Hepatocyte (in vitro differentiated cells): ENCODE measurements at regions not wholly inside any gene's neighbourhood (a gene's known extent, or its start where the extent isn't known, plus 50 kb on each side); places are given as distances from the start of the nearest gene placed in this dataset.

ENCODE experiments used
- EZH2 ChIP-seq: fragments of 200-600 bp; sonication (generic); IDR thresholded peaks from 2 replicates; pipeline ENCODE4 v1.6.1; 2016; ENCODE audit warnings: antibody characterized with exemption, mild to moderate bottlenecking, borderline replicate concordance
- EZH2phosphoT487 ChIP-seq: fragments of 200-600 bp; sonication (generic); IDR thresholded peaks from one replicate; pipeline ENCODE4 v1.6.1; 2018; ENCODE audit warnings: antibody characterized with exemption, mild to moderate bottlenecking, low read depth, moderate library complexity; ENCODE audit not compliant: unreplicated experiment, severe bottlenecking
- TF ChIP-seq, protein P1 (sequence below): fragments of 200-600 bp; sonication (generic); IDR thresholded peaks from 2 replicates; pipeline ENCODE4 v1.5.1; 2016; ENCODE audit warnings: antibody characterized with exemption, mild to moderate bottlenecking; ENCODE audit not compliant: poor library complexity

DNA sequence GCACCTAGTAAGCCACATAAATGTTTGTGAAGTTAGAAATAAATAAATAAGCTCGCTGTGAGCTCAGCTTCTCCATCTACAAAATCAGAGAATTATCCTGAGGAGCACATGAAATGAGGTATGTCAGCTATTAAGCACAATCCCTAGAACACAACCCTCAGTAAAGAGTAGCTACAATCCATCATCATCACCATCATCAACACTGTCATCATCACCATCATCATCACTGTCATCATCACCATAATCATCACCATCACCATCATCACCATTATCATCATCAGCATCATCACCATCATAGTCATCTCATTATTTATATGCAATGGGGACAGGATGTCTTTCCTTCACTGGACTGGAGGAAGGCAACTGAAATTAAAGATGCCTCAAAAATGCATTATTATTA lies 189.6 kb downstream of the NPHP4 start:
- TF ChIP-seq EZH2: no peak
- TF ChIP-seq, protein P1, sequence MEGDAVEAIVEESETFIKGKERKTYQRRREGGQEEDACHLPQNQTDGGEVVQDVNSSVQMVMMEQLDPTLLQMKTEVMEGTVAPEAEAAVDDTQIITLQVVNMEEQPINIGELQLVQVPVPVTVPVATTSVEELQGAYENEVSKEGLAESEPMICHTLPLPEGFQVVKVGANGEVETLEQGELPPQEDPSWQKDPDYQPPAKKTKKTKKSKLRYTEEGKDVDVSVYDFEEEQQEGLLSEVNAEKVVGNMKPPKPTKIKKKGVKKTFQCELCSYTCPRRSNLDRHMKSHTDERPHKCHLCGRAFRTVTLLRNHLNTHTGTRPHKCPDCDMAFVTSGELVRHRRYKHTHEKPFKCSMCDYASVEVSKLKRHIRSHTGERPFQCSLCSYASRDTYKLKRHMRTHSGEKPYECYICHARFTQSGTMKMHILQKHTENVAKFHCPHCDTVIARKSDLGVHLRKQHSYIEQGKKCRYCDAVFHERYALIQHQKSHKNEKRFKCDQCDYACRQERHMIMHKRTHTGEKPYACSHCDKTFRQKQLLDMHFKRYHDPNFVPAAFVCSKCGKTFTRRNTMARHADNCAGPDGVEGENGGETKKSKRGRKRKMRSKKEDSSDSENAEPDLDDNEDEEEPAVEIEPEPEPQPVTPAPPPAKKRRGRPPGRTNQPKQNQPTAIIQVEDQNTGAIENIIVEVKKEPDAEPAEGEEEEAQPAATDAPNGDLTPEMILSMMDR: no peak
- no peak for TF ChIP-seq EZH2phosphoT487
